ENCODE measurements at regions not wholly inside any gene's neighbourhood (a gene's known extent, or its start where the extent isn't known, plus 50 kb on each side); places are given as distances from the start of the nearest gene placed in this dataset.

GRCh38 chr15:95298729-95299128, 1031.8 kb upstream of the NR2F2 start:
- TF ChIP-seq, protein P1, sequence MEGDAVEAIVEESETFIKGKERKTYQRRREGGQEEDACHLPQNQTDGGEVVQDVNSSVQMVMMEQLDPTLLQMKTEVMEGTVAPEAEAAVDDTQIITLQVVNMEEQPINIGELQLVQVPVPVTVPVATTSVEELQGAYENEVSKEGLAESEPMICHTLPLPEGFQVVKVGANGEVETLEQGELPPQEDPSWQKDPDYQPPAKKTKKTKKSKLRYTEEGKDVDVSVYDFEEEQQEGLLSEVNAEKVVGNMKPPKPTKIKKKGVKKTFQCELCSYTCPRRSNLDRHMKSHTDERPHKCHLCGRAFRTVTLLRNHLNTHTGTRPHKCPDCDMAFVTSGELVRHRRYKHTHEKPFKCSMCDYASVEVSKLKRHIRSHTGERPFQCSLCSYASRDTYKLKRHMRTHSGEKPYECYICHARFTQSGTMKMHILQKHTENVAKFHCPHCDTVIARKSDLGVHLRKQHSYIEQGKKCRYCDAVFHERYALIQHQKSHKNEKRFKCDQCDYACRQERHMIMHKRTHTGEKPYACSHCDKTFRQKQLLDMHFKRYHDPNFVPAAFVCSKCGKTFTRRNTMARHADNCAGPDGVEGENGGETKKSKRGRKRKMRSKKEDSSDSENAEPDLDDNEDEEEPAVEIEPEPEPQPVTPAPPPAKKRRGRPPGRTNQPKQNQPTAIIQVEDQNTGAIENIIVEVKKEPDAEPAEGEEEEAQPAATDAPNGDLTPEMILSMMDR (IDR thresholded peaks at IDR 0.05): no peak
- TF ChIP-seq POLR2A (IDR thresholded peaks at IDR 0.05): no peak
